ENCODE measurements at regions not wholly inside any gene's neighbourhood (a gene's known extent, or its start where the extent isn't known, plus 50 kb on each side); places are given as distances from the start of the nearest gene placed in this dataset.

- DNase-seq, result no peak
Measured at GRCh38 chr2:64196963-64197362, 52.7 kb upstream of the PELI1 start.

- DNase-seq, result peak; percentile 70
Measured at GRCh38 chr2:64201151-64201550, 56.9 kb upstream of the PELI1 start.

DNA sequence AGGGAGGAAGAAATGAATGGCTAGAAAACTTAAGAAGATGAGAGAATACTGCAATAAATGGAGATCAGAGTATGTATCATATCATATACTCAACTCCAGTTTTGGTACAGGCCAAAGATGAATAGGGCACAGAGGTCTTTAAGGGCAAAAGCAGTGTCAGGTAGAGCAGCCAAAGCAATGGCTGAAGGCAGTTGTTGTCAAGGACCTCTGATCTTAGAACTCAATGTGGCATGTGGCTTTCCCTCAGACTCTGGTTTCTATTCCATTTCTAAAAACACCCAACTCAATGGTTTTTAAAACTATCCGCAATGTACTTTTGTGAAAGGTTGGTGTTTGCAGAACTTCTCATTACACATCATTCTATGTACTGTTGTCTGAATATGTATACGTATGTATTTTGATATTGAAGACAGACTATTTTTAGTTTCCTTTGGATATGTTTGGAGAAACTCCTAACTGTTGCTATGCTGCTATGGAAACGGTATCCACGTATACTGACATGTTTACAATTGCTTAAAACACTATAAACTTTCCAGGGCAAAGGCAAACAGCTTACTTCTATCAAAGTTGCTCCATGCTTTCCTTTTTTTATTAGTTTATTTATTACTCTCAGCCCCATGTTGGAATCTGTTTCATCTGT is 58.1 kb upstream of the PELI1 start:
- no peak for DNase-seq

- DNase-seq, result peak; percentile 40
Measured at GRCh38 chr2:64203131-64203857, 59.1 kb upstream of the PELI1 start.

- peak; percentile 56 for DNase-seq
Measured at GRCh38 chr2:64203858-64204632, 59.8 kb upstream of the PELI1 start.

- no peak for DNase-seq
Measured at GRCh38 chr2:64204703-64205102, 60.5 kb upstream of the PELI1 start.

DNA sequence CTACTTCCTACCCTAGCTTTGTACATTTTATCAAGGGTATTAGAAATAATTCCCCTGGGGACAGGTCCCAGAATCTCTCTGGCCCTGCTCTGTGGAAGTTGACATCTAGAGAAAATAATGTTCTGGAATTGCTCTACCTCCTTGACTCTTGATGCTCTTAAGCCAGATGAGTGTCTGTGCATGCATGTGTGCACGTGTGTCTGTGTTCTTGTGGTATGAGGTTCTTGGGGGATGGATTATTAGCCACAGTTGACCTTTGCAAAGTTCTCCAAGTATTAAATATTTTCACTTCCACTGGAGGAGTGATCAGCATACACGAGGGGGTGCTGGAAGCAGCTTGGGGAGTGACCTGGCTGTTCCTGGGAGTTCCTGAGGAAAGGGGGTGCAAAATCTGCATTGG is 61.2 kb upstream of the PELI1 start:
- DNase-seq, result no peak

DNA sequence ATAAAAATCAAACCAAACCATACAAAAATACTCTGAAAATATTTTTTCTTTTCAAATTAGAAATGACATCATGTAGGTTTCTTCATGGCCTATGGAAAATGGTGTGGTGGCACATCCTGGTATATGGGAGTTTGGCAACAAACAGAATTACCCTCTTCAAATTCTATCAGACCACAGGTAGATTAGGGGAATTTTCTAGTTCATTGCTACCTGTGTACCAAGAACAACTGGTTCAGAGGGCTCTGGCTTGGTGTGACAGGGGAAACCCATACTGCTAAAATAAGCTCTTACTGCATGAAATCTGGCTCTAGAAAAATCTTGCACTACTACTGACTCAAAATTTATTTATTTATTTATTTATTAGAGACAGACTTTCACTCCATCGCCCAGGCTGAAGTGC is 63.4 kb upstream of the PELI1 start:
- no peak for DNase-seq

DNA sequence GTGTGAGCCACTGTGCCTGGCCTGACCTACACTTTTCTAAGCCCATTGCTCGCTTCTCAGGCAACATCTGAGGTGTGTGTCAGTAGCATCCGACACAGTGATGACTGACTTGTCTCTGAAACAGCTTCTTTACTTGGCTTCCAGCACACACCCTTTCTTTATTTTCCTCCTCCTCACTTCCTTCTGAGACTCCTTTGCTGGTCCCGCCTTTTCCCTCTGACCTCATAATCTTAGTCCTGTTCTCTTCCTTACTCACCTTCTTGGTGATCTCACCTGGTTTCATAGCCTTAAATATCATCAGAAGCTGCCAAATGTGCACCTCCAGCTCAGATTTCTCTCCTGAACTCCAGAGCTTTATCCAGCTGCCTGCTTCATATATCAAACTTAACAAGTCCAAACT is 66.6 kb upstream of the PELI1 start:
- no peak for DNase-seq

DNA sequence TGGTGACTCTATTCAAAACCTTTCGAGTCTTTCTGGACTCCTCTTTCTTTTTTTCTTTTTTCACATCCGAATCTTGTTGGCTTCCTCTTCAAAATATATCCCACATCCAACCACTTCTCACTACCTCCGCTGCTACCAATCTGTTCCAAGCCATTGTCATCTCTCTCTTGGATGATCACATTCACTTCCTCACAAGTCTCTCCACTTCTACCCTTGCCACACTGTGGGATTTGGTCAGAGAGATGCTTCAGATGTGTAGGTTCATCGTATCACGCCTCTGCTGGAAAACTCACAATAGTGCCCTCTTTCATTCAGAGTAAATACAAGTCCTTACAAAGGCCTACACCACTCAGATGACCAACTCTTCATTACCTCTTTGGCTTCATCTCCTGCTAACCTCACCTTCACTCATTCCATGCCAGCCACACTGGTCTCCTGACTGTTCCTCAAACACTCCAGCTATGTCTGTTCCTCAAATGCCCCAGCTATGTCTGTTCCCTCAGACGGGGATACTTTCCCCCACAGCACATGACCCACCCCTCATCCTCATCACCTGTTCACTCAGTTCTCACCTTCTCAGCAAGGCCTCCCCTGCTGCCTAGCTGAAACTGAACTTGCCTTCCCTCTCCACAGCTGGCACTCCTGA is 67.2 kb upstream of the PELI1 start:
- DNase-seq, result no peak

- DNase-seq, result peak; percentile 81
Measured at GRCh38 chr2:64212346-64212745, 68.1 kb upstream of the PELI1 start.

DNA sequence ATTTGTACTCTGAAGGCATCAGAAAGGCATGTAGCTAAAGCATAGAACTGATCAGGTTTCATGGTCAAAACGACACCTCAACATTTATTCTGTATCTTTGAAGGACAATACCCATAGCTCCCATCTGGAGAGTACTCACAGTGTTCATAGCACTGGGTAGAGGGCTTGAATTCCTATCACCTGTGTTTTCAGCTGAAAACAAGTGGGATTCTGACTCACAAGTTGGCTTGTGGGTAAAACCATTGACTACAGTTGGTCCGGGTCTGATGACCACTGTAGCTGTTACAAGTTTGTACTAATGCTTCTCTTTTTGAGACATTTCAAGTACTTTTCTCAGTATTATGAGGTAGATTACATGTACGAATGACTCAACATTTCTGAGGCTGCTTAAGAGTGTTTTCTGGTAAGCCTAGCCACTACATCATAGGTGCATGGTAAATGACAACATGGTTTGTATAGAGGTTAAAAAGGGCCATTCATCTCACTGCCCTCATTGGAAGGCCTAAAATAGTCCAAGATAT is 68.6 kb upstream of the PELI1 start:
- no peak for DNase-seq

GRCh38 chr2:64213532-64214275 is 69.5 kb upstream of the PELI1 start:
- DNase-seq, result no peak

DNA sequence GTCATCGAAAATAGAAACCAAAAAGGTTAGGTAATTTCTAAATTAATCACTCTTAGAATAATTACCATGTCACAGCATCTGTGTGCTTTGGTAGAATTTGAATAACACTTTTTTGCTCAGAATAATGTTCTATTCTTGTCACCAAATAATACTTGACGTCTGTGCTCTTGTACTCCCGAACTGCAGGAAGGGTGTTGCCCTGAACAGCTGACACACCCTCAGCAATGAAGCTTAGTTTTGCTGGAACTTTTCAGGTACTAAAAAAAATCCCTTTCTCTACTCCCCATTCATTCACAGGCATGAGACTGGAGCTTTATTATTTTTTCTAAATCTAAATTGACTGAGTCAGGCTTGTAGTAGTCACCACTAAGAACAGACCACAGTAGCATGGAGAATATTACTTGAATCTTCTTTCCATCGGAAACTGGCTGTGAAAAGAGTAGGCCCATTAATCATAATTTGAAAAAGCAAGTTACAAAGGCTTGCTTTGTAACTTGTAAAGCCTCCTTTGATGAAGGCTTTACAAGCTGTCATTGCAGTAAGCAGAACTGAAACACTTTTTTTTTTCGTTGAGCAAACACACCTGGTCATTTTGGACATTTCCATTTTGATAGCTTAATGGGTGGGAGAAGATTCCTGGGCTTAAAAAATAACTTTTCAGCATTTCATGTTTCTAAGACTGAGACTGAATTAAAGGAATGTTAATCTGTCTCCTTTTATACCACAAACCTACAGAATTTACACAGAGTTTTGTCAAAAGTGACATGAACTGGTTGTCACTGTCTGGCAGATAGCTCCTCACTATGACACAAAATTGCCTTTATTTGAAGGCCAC is 70.3 kb upstream of the PELI1 start:
- no peak for DNase-seq

- DNase-seq, result no peak
Measured at GRCh38 chr2:64217198-64217869, 73.1 kb upstream of the PELI1 start.

DNA sequence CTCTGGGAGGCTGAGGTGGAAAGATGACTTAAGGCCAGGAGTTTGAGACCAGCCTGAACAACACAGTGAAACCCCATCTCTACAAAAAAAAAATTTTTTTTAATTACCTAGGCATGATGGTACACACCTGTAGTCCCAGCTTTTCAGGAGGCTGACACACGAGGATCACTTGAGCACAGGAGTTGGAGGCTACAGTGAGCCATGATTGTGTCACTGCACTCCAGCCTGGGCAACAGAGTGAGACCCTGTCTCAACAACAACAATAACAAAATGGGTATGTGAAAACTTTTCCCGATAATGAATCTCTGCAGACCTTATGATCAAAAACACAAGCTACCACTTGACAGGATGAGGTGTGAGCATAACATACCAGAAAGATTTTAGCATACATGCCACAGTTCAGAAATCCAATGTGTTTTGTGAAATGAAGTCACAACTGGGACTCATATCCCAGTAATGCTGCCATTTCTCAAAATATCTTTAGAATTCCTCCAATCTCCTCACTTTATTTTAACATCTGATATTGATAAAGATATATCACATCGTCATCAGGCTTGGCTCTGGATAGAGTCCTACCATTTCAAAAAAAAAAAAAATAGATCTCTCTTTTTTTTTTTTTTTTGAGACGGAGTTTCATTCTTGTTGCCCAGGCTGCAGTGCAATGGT is 74.0 kb upstream of the PELI1 start:
- DNase-seq, result no peak

DNA sequence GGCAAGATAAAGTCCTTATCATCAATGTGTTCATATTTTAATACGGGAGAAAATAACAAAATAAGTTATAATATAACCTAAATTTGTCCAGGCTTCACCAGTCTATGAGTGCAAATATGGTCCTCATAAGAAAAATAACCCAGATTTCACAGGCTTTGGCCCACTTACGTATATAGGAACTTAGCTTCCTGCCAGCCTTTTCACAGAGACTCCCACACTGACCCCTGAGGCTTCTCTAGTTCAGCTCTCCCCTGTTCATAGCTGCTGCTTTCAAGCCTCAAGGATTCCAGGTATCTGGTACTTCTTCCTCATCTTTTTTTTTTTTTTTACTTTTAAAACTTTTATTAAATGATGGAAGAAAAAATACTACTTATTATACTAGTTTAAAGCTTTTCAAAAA is 74.9 kb upstream of the PELI1 start:
- no peak for DNase-seq

DNA sequence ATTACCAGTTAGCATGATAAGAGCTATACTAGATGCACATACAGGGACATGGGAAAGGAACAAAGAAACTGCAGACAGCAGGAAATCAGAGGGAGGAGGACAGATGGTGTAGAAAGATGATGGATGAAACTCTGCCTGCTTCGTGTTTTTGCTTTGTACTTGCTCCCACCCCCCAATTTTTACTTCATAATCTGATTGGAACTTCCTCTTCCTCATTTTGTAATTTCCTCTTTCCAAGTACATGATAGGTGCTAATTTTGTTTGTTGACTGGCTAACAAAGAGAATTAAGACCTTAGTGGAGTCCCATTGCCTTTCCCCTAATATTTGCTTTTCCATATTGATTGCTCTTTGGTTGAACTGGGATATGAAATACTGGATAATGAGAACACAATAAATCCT is 76.0 kb upstream of the PELI1 start:
- DNase-seq, result no peak

DNA sequence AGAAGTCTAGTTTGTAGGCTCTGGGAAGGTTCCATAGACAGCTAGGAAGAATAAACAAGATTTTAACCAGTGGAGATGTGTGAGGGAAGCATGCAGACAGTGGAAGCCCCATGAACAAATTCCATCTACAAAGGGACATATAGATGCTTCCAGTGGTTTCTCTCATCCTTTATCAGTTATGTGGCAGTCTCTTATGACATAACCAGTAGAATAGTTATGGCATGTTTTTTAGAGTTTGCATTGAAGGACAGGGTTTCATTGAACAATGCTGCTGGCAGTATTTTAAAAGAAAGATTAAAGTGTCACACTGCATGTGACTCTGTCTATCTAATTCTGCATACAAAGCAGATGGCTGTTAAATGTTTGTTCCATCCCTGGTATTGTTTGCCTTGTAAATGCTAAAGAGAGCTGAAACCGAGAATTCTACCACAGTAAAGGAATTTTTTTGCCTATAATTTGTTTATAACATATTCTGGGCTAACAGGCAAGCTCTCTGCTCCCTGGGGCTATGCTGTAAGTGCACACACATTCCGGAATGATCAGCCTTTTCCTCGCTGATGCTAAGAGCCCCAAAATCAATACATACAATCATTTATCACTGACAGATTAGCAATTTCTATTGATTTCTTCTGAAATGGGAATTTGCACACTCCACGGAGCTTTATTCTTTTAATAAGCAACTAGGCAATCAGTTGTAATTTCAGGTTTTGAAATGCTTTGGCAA is 76.8 kb upstream of the PELI1 start:
- no peak for DNase-seq
